Adrenal gland (tissue), 5 donors: ENCODE measurements at regions not wholly inside any gene's neighbourhood (a gene's known extent, or its start where the extent isn't known, plus 50 kb on each side); places are given as distances from the start of the nearest gene placed in this dataset.

Experiments used
- CTCF ChIP-seq, 6 experiments: fragments of 450-650 bp in 4 of 6; fragments of 200-600 bp in 2 of 6; sonication (generic) in 1 of 6; IDR thresholded peaks; 1 replicate in 5 of 6; 2 replicates in 1 of 6; pipeline versions ENCODE4 v1.5.1 to v1.8.0; 2016 to 2021; ENCODE audit warnings: antibody characterized with exemption in 6 of 6, mild to moderate bottlenecking in 2 of 6, moderate library complexity in 1 of 6
- POLR2A ChIP-seq, 2 donors: fragments of 450-650 bp; IDR thresholded peaks; one replicate each; pipeline ENCODE4 v1.6.1; 2017; ENCODE audit warnings: antibody characterized with exemption in 2 of 2, mild to moderate bottlenecking in 2 of 2, moderate library complexity in 1 of 2
- donor health status: DM: no; HTN: no; CAD: no.

GRCh38 chr18:43596105-43596712 is 318.9 kb upstream of the SYT4 start:
- TF ChIP-seq CTCF (IDR thresholded peaks at IDR 0.05) (peak in 5 of 6 experiments; percentile 18 to 59 (median 37)), POLR2A (IDR thresholded peaks at IDR 0.05) (no peak)
